ENCODE measurements at regions not wholly inside any gene's neighbourhood (a gene's known extent, or its start where the extent isn't known, plus 50 kb on each side); places are given as distances from the start of the nearest gene placed in this dataset.

DNA sequence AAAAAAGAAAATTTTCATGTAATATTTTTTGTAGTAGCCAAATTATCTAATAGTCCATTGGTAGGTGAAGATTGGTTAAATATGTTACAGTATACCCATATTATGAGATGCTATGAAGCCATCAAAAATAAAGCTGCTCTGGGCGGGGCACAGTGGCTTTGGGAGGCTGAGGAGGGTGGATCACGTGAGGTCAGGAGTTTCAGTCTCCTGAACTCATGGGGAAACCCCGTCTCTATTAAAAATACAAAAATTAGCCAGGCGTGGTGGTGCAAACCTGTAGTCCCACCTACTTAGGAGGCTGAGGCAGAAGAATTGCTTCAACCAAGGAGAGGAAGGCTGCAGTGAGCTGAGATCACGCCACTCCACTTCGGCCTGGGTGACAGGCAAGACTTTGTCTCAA, 360.5 kb downstream of the KIF16B start:
- H3K4me3 ChIP-seq (replicated peaks in 1 of 3), result no peak overlapping the region
- peaks cover 8% of the 10 kb centered on the region in 2 donors for H3K4me1 ChIP-seq
- H3K9me3 ChIP-seq, result no peaks in the 10 kb centered on the region
- H3K36me3 ChIP-seq, result no peaks in the 10 kb centered on the region
- WGBS, 2 donors, result 89 to 93% methylated on average over 6 of the region's 6 CpGs
- no peaks in the 10 kb centered on the region for H3K27me3 ChIP-seq
- TF ChIP-seq, protein P1, sequence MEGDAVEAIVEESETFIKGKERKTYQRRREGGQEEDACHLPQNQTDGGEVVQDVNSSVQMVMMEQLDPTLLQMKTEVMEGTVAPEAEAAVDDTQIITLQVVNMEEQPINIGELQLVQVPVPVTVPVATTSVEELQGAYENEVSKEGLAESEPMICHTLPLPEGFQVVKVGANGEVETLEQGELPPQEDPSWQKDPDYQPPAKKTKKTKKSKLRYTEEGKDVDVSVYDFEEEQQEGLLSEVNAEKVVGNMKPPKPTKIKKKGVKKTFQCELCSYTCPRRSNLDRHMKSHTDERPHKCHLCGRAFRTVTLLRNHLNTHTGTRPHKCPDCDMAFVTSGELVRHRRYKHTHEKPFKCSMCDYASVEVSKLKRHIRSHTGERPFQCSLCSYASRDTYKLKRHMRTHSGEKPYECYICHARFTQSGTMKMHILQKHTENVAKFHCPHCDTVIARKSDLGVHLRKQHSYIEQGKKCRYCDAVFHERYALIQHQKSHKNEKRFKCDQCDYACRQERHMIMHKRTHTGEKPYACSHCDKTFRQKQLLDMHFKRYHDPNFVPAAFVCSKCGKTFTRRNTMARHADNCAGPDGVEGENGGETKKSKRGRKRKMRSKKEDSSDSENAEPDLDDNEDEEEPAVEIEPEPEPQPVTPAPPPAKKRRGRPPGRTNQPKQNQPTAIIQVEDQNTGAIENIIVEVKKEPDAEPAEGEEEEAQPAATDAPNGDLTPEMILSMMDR (IDR thresholded peaks at IDR 0.05), result no peak
- no peak for TF ChIP-seq POLR2A (IDR thresholded peaks at IDR 0.05)
- no peak overlapping the region for H3K27ac ChIP-seq
- no peak for DNase-seq
- intact Hi-C loops (cut with DNase I), result no loop called here

DNA sequence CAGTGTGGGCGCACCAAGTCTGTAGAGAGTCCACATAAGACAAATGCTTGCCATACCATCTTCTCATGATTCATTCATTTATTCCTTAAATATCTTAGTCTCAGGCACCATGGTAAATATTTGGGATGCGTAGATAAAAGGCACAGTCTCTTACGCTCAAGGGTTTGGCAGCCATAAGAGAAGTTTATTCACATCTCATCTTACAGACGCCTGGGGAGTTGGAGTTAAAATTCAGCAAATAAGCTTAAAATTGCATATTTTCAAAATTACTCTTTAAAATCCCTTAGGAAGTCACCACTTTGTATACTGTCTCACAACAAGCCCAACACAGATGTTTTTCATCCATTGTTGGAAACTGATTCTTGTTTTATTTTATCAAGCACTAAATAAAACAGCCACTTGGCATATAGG, 363.3 kb downstream of the KIF16B start:
- no peaks in the 10 kb centered on the region for H3K36me3 ChIP-seq
- no peaks in the 10 kb centered on the region for H3K9me3 ChIP-seq
- no peak overlapping the region for H3K4me3 ChIP-seq (replicated peaks in 1 of 3)
- no peaks in the 10 kb centered on the region for H3K27me3 ChIP-seq
- 80 to 81% methylated on average over 4 of the region's 4 CpGs for WGBS, 2 donors
- no peak overlapping the region for H3K27ac ChIP-seq
- peaks cover 8% of the 10 kb centered on the region in 2 donors for H3K4me1 ChIP-seq
- no peak for TF ChIP-seq POLR2A (IDR thresholded peaks at IDR 0.05)
- TF ChIP-seq, protein P1 (IDR thresholded peaks at IDR 0.05), result no peak
- intact Hi-C loops (cut with DNase I), result no loop called here
- no peak for DNase-seq

DNA sequence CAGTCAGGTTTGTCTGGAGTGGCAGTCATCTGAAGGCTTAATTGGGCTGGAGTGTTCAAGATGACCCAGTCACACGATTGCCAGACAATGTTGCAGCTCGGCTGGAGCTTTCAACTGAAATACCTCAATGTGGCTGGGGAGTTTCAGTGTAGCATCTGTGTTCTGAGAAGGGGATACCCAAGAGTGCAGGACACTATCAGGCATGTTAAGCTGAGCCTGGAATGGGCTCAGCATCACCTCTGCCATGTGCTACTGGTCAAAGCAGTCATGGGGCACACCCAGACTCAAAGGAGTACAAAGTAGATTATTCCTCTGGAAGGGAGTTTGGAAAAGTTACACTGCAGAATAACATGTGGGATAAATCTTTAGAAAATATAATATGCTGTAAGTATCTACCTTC, 363.9 kb downstream of the KIF16B start:
- Histone ChIP-seq H3K27me3 (no peaks in the 10 kb centered on the region), H3K4me1 (peaks cover 7 to 10% of the 10 kb centered on the region in 2 donors), H3K9me3 (no peaks in the 10 kb centered on the region), H3K27ac (no peak overlapping the region), H3K4me3 (replicated peaks in 1 of 3) (no peak overlapping the region), H3K36me3 (no peaks in the 10 kb centered on the region)
- WGBS, 2 donors, result 64% methylated on average over 2 of the region's 2 CpGs; no CpG with 5 or more reads in 1 of the 2 donors
- TF ChIP-seq, protein P1 (IDR thresholded peaks at IDR 0.05), result no peak
- TF ChIP-seq POLR2A (IDR thresholded peaks at IDR 0.05), result no peak
- no peak for DNase-seq
- intact Hi-C loops (cut with DNase I), result no loop called here

DNA sequence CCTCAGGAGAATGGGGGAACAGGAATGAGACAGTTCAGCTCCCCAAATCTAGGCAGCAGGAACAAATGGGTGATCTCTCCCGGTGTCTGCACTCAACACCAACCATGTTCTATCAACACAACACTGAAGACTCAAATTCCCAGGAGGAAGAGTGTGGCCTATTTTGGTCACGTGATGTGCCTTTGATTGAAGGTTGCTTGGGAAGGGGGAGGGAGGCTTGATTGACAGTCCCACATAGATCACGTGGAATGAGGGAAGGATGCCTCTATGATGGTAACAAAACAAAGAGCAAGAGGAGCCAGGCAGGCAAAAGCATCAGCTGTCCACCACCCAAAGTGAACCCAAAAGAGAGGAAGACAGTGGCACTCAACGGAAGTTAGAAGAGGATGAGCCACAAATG, 364.8 kb downstream of the KIF16B start:
- H3K36me3 ChIP-seq, result no peaks in the 10 kb centered on the region
- H3K27ac ChIP-seq, result no peak overlapping the region
- H3K27me3 ChIP-seq, result no peaks in the 10 kb centered on the region
- H3K4me3 ChIP-seq (replicated peaks in 1 of 3), result no peak overlapping the region
- intact Hi-C loops (cut with DNase I), result no loop called here
- WGBS, 2 donors, result 88 to 91% methylated on average over 4 of the region's 4 CpGs
- TF ChIP-seq, protein P1 (IDR thresholded peaks at IDR 0.05), result no peak
- no peak for TF ChIP-seq POLR2A (IDR thresholded peaks at IDR 0.05)
- H3K9me3 ChIP-seq, result no peaks in the 10 kb centered on the region
- H3K4me1 ChIP-seq, result peaks cover 0 to 5% of the 10 kb centered on the region in 2 donors
- no peak for DNase-seq

DNA sequence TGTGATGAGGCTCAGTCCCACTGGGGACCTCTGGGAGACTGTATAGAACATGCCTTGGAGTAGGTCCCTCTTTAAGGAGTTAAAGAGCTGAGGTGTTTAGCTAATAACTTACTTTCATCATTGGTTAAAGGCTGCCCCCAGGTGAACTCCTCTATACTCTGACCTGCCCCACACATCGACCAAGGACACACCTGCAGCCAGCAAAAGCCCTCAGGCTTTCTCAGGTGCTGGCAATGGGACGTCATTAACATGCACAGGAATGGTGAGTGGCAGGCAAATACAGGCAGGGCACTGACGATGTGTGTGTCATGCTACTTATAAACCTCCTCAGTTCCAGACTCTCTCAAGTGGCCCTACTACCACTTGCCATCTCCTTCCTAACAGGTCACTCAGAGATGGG, 366.4 kb downstream of the KIF16B start:
- DNase-seq, result peak; percentile 26 to 32
- Histone ChIP-seq H3K27ac (no peak overlapping the region), H3K27me3 (no peaks in the 10 kb centered on the region), H3K9me3 (no peaks in the 10 kb centered on the region), H3K4me3 (replicated peaks in 1 of 3) (no peak overlapping the region), H3K4me1 (peaks cover 0 to 5% of the 10 kb centered on the region in 2 donors), H3K36me3 (no peaks in the 10 kb centered on the region)
- intact Hi-C loops (cut with DNase I), result no loop called here
- WGBS, 2 donors, result 49 to 50% methylated on average over 2 to 3 of the region's 3 CpGs
- TF ChIP-seq, protein P1 (IDR thresholded peaks at IDR 0.05), result no peak
- no peak for TF ChIP-seq POLR2A (IDR thresholded peaks at IDR 0.05)

Data from thyroid gland (tissue), 4 donors.